Neural crest cell (in vitro differentiated cells): ENCODE measurements at regions not wholly inside any gene's neighbourhood (a gene's known extent, or its start where the extent isn't known, plus 50 kb on each side); places are given as distances from the start of the nearest gene placed in this dataset.

Experiments
- DNase-seq: peaks from one replicate; pipeline ENCODE4 v3.0.0; 2021; ENCODE audit warnings: low read depth, mixed read lengths, low spot score
- H3K27ac Mint-ChIP-seq: one replicate; pipeline ENCODE4 v1.8.0; 2021; ENCODE audit warnings: mild to moderate bottlenecking, mixed read lengths; ENCODE audit not compliant: unreplicated experiment
- H3K27me3 Mint-ChIP-seq: 2 replicates; pipeline ENCODE4 v1.8.0; 2021; ENCODE audit warnings: low read depth, mild to moderate bottlenecking, mixed read lengths
- H3K36me3 Mint-ChIP-seq: 2 replicates; pipeline ENCODE4 v1.8.0; 2021; ENCODE audit warnings: low read depth, mild to moderate bottlenecking, mixed read lengths
- H3K4me1 Mint-ChIP-seq: 2 replicates; pipeline ENCODE4 v1.8.0; 2021; ENCODE audit warnings: mixed read lengths
- H3K4me3 Mint-ChIP-seq: one replicate; pipeline ENCODE4 v1.8.0; 2021; ENCODE audit warnings: mild to moderate bottlenecking, mixed read lengths
- H3K9me3 Mint-ChIP-seq: 2 replicates; pipeline ENCODE4 v1.8.0; 2021; ENCODE audit warnings: mixed read lengths
- TF ChIP-seq, protein P1 (sequence below): fragments of 200-600 bp; sonication (generic); conservative IDR thresholded peaks from 2 replicates; pipeline ENCODE4 v1.5.0; 2021; ENCODE audit warnings: antibody characterized with exemption, mild to moderate bottlenecking

- DNase-seq, result no peak
- Mint-ChIP-seq H3K4me3 (no peak overlapping the region), H3K4me1 (no peaks in the 10 kb centered on the region), H3K36me3 (no peaks in the 10 kb centered on the region), H3K9me3 (no peaks in the 10 kb centered on the region), H3K27me3 (no peaks in the 10 kb centered on the region), H3K27ac (no peak overlapping the region)
- TF ChIP-seq, protein P1, sequence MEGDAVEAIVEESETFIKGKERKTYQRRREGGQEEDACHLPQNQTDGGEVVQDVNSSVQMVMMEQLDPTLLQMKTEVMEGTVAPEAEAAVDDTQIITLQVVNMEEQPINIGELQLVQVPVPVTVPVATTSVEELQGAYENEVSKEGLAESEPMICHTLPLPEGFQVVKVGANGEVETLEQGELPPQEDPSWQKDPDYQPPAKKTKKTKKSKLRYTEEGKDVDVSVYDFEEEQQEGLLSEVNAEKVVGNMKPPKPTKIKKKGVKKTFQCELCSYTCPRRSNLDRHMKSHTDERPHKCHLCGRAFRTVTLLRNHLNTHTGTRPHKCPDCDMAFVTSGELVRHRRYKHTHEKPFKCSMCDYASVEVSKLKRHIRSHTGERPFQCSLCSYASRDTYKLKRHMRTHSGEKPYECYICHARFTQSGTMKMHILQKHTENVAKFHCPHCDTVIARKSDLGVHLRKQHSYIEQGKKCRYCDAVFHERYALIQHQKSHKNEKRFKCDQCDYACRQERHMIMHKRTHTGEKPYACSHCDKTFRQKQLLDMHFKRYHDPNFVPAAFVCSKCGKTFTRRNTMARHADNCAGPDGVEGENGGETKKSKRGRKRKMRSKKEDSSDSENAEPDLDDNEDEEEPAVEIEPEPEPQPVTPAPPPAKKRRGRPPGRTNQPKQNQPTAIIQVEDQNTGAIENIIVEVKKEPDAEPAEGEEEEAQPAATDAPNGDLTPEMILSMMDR, result no peak
Measured at GRCh38 chr2:60091266-60091665, 462.2 kb downstream of the BCL11A start.

- TF ChIP-seq, protein P1, result no peak
- no peaks in the 10 kb centered on the region for H3K4me1 Mint-ChIP-seq
- no peak for DNase-seq
- H3K9me3 Mint-ChIP-seq, result no peaks in the 10 kb centered on the region
- H3K36me3 Mint-ChIP-seq, result peaks cover 3% of the 10 kb centered on the region
- no peak overlapping the region for H3K4me3 Mint-ChIP-seq
- H3K27ac Mint-ChIP-seq, result no peak overlapping the region
- H3K27me3 Mint-ChIP-seq, result no peaks in the 10 kb centered on the region
Measured at GRCh38 chr2:60079562-60079961, 473.9 kb downstream of the BCL11A start.

DNA sequence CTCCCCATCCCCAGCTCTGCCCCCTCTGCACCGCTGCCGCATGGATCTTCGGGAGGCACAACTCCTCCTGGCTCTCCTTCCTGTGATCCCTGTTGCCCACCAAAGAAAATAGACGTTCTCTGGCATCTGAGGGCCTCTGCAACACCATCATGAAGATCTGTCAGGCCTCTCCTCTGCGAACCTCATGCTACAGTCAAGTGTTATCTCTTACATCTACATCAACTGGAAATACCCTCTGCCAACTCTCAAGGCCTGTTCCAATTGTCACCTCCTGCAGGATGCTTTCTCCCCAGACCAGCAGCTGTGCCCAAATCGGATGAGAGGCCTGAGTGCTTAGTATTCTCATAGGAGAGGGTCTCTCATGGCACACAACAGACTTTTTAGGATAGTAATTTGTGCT lies 478.4 kb downstream of the BCL11A start:
- Mint-ChIP-seq H3K36me3 (no peaks in the 10 kb centered on the region), H3K4me1 (peaks cover 4% of the 10 kb centered on the region), H3K27me3 (no peaks in the 10 kb centered on the region), H3K9me3 (no peaks in the 10 kb centered on the region), H3K4me3 (no peak overlapping the region), H3K27ac (no peak overlapping the region)
- DNase-seq, result no peak
- TF ChIP-seq, protein P1, result no peak

- no peak for DNase-seq
- H3K36me3 Mint-ChIP-seq, result no peaks in the 10 kb centered on the region
- peaks cover 4% of the 10 kb centered on the region for H3K4me1 Mint-ChIP-seq
- H3K27ac Mint-ChIP-seq, result no peak overlapping the region
- no peaks in the 10 kb centered on the region for H3K27me3 Mint-ChIP-seq
- TF ChIP-seq, protein P1, result no peak
- no peaks in the 10 kb centered on the region for H3K9me3 Mint-ChIP-seq
- H3K4me3 Mint-ChIP-seq, result no peak overlapping the region
Measured at GRCh38 chr2:60073201-60073600, 480.3 kb downstream of the BCL11A start.

- H3K4me3 Mint-ChIP-seq, result no peak overlapping the region
- no peak overlapping the region for H3K27ac Mint-ChIP-seq
- peaks cover 4% of the 10 kb centered on the region for H3K4me1 Mint-ChIP-seq
- H3K27me3 Mint-ChIP-seq, result no peaks in the 10 kb centered on the region
- no peaks in the 10 kb centered on the region for H3K9me3 Mint-ChIP-seq
- H3K36me3 Mint-ChIP-seq, result no peaks in the 10 kb centered on the region
- TF ChIP-seq, protein P1, result no peak
- no peak for DNase-seq
Measured at GRCh38 chr2:60072609-60073008, 480.8 kb downstream of the BCL11A start.

DNA sequence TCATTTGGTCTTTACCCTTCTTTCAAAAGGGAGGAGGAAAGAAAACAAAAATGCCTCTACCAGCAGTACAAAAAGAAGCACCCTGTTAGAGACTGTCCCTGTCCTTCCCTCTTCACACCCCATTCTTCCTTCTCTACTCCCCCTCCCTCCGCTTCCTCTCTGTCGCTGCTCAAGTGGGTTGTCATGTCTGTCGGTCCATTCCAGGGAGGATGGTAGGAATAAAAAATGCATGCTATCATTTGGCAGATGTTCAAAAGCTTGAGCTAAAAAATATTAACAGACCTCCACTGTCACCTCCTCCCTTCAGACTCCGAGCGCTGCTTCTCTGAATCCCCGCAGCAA lies 482.0 kb downstream of the BCL11A start:
- Mint-ChIP-seq H3K27ac (no peak overlapping the region), H3K4me1 (peaks cover 4% of the 10 kb centered on the region), H3K27me3 (no peaks in the 10 kb centered on the region), H3K36me3 (no peaks in the 10 kb centered on the region), H3K4me3 (no peak overlapping the region), H3K9me3 (no peaks in the 10 kb centered on the region)
- TF ChIP-seq, protein P1, result no peak
- DNase-seq, result no peak
